ENCODE measurements at regions not wholly inside any gene's neighbourhood (a gene's known extent, or its start where the extent isn't known, plus 50 kb on each side); places are given as distances from the start of the nearest gene placed in this dataset.

- no peak overlapping the region for H3K4me3 ChIP-seq (replicated peaks; ENCODE audit: low read depth, low read length)
Observed at GRCh38 chr10:130982802-130983201, 328.7 kb downstream of the TCERG1L start.

GRCh38 chr10:130983749-130984148 is 327.8 kb downstream of the TCERG1L start:
- H3K36me3 ChIP-seq (ENCODE audit: control insufficient read depth, insufficient read depth, low read length), result no peaks in the 10 kb centered on the region
- no peak for TF ChIP-seq CTCF (IDR thresholded peaks at IDR 0.05; ENCODE audit: insufficient read depth, low read length, poor library complexity, severe bottlenecking)
- no peaks in the 10 kb centered on the region for H3K27me3 ChIP-seq (replicated peaks; ENCODE audit: control insufficient read depth, insufficient read depth, low read length)
- H3K4me3 ChIP-seq (replicated peaks; ENCODE audit: low read depth, low read length), result no peak overlapping the region
- DNase-seq (ENCODE audit: extremely low read depth, insufficient read length), result no peak

More at GRCh38 chr10:130982802-130983201, 328.7 kb downstream of the TCERG1L start:
- TF ChIP-seq CTCF (IDR thresholded peaks at IDR 0.05; ENCODE audit: insufficient read depth, low read length, poor library complexity, severe bottlenecking), result no peak
- no peaks in the 10 kb centered on the region for H3K36me3 ChIP-seq (ENCODE audit: control insufficient read depth, insufficient read depth, low read length)
- no peak for DNase-seq (ENCODE audit: extremely low read depth, insufficient read length)
- no peaks in the 10 kb centered on the region for H3K27me3 ChIP-seq (replicated peaks; ENCODE audit: control insufficient read depth, insufficient read depth, low read length)

- no peak for TF ChIP-seq CTCF (IDR thresholded peaks at IDR 0.05; ENCODE audit: insufficient read depth, low read length, poor library complexity, severe bottlenecking)
- no peak overlapping the region for H3K4me3 ChIP-seq (replicated peaks; ENCODE audit: low read depth, low read length)
- no peak for DNase-seq (ENCODE audit: extremely low read depth, insufficient read length)
- H3K36me3 ChIP-seq (ENCODE audit: control insufficient read depth, insufficient read depth, low read length), result no peaks in the 10 kb centered on the region
- no peaks in the 10 kb centered on the region for H3K27me3 ChIP-seq (replicated peaks; ENCODE audit: control insufficient read depth, insufficient read depth, low read length)
Observed at GRCh38 chr10:130984686-130985085, 326.8 kb downstream of the TCERG1L start.

GRCh38 chr10:130985158-130985753 is 326.3 kb downstream of the TCERG1L start:
- H3K36me3 ChIP-seq (ENCODE audit: control insufficient read depth, insufficient read depth, low read length), result no peaks in the 10 kb centered on the region
- no peaks in the 10 kb centered on the region for H3K27me3 ChIP-seq (replicated peaks; ENCODE audit: control insufficient read depth, insufficient read depth, low read length)
- H3K4me3 ChIP-seq (replicated peaks; ENCODE audit: low read depth, low read length), result no peak overlapping the region
- TF ChIP-seq CTCF (IDR thresholded peaks at IDR 0.05; ENCODE audit: insufficient read depth, low read length, poor library complexity, severe bottlenecking), result no peak
- no peak for DNase-seq (ENCODE audit: extremely low read depth, insufficient read length)

GRCh38 chr10:130986846-130987245 is 324.7 kb downstream of the TCERG1L start:
- Histone ChIP-seq H3K36me3 (ENCODE audit: control insufficient read depth, insufficient read depth, low read length) (no peaks in the 10 kb centered on the region), H3K4me3 (replicated peaks; ENCODE audit: low read depth, low read length) (no peak overlapping the region), H3K27me3 (replicated peaks; ENCODE audit: control insufficient read depth, insufficient read depth, low read length) (no peaks in the 10 kb centered on the region)
- TF ChIP-seq CTCF (IDR thresholded peaks at IDR 0.05; ENCODE audit: insufficient read depth, low read length, poor library complexity, severe bottlenecking), result no peak
- DNase-seq (ENCODE audit: extremely low read depth, insufficient read length), result no peak

- no peaks in the 10 kb centered on the region for H3K27me3 ChIP-seq (replicated peaks; ENCODE audit: control insufficient read depth, insufficient read depth, low read length)
- no peak for DNase-seq (ENCODE audit: extremely low read depth, insufficient read length)
- TF ChIP-seq CTCF (IDR thresholded peaks at IDR 0.05; ENCODE audit: insufficient read depth, low read length, poor library complexity, severe bottlenecking), result no peak
- H3K36me3 ChIP-seq (ENCODE audit: control insufficient read depth, insufficient read depth, low read length), result no peaks in the 10 kb centered on the region
- no peak overlapping the region for H3K4me3 ChIP-seq (replicated peaks; ENCODE audit: low read depth, low read length)
Observed at GRCh38 chr10:130987401-130987800, 324.1 kb downstream of the TCERG1L start.
